ENCODE measurements at regions not wholly inside any gene's neighbourhood (a gene's known extent, or its start where the extent isn't known, plus 50 kb on each side); places are given as distances from the start of the nearest gene placed in this dataset.

- Histone ChIP-seq H3K4me3 (no peak overlapping the region), H3K9me1 (ENCODE audit: control insufficient read depth, insufficient read depth, low read length) (no peaks in the 10 kb centered on the region), H3K4me2 (ENCODE audit: insufficient read depth, low read length) (no peak overlapping the region), H3K9me3 (replicated peaks; ENCODE audit: control insufficient read depth, insufficient read depth, low read depth, low read length) (0 out of 2 replicates have a peak, but pooled peaks cover 1% of the 10 kb centered on the region), H3K27ac (ENCODE audit: extremely low read depth, low read depth, low read length) (no peak overlapping the region), H3K79me2 (ENCODE audit: control insufficient read depth, insufficient read depth, low read length) (no peaks in the 10 kb centered on the region), H3K4me1 (replicated peaks in 1 of 2; ENCODE audit: control insufficient read depth in 2 of 2, insufficient read depth in 2 of 2, low read length in 2 of 2) (no peaks in the 10 kb centered on the region), H3K36me3 (ENCODE audit: control insufficient read depth, insufficient read depth, low read length) (no peaks in the 10 kb centered on the region), H3K9ac (ENCODE audit: insufficient read depth in 1 of 2, low read depth in 2 of 2, low read length in 2 of 2) (no peak overlapping the region), H2AFZ (ENCODE audit: low read depth, low read length) (no peak overlapping the region), H4K20me1 (replicated peaks; ENCODE audit: control insufficient read depth, insufficient read depth, low read length) (no peaks in the 10 kb centered on the region), H3K27me3 (ENCODE audit: control insufficient read depth in 2 of 2, insufficient read depth in 2 of 2, low read length in 2 of 2) (no peaks in the 10 kb centered on the region)
- intact Hi-C loops (cut with micrococcal nuclease): no loop called here
- ChIA-PET POLR2A (no interaction called here), CTCF (ENCODE audit: low intra/inter-chr PET ratio) (no interaction called here)
- no peak for ATAC-seq
- no peak for FAIRE-seq
- TF ChIP-seq FOXK1 (CRISPR knock-in tag; IDR thresholded peaks at IDR 0.05; ENCODE audit: borderline replicate concordance): no peak
- no peak for TF ChIP-seq CTCFL (IDR thresholded peaks at IDR 0.05; ENCODE audit: borderline replicate concordance, insufficient read depth, low read depth, low read length, poor library complexity, severe bottlenecking)
- TF ChIP-seq NFYB (IDR thresholded peaks at IDR 0.05; ENCODE audit: extremely low read depth, insufficient read length): no peak
- TF ChIP-seq NBN (IDR thresholded peaks at IDR 0.05; ENCODE audit: low read depth): no peak
- TF ChIP-seq OTX1 (CRISPR knock-in tag; IDR thresholded peaks at IDR 0.05): no peak
- DNase-seq (ENCODE audit: extremely low read depth in 1 of 4, low spot score in 3 of 4): no peak
- in situ Hi-C loops (cut with MboI): no loop called here
- BruUV-seq (replicated peaks): no TSS peak
Measured at GRCh38 chr13:88883741-88884140, 1212.6 kb downstream of the SLITRK5 start.

Data from K562 (cell line).